Tibial artery (tissue), 4 donors: ENCODE measurements at regions not wholly inside any gene's neighbourhood (a gene's known extent, or its start where the extent isn't known, plus 50 kb on each side); places are given as distances from the start of the nearest gene placed in this dataset.
"Not testable (repeated sequence)": the region's sequence is repeated elsewhere in the genome, so short reads cannot be mapped to it uniquely, and the experiment has no call there.

ENCODE experiments used
- DNase-seq, 2 donors: peaks; one replicate each; pipeline ENCODE4 v3.0.0-alpha.2; 2019
- H3K27ac ChIP-seq, 2 donors: fragments of 200-600 bp; sonication (generic) in 1 of 2; 1 replicate in 1 of 2; 2 replicates in 1 of 2; pipeline ENCODE4 v1.5.1; 2018 to 2019; ENCODE audit warnings: mild to moderate bottlenecking in 1 of 2
- H3K27me3 ChIP-seq, 2 donors: fragments of 200-600 bp; sonication (generic) in 1 of 2; one replicate each; pipeline versions ENCODE4 v1.5.1 to v1.6.0; 2016 to 2019
- H3K36me3 ChIP-seq, 3 donors: fragments of 200-600 bp; sonication (generic) in 2 of 3; one replicate each; pipeline ENCODE4 v1.5.1; 2016 to 2019; ENCODE audit warnings: mild to moderate bottlenecking in 2 of 3
- H3K4me1 ChIP-seq, 4 donors: fragments of 200-600 bp; sonication (generic) in 2 of 4; 1 replicate in 3 of 4; 2 replicates in 1 of 4; pipeline ENCODE4 v1.5.1; 2016 to 2019
- H3K4me3 ChIP-seq, 2 donors: fragments of 200-600 bp; sonication (generic) in 1 of 2; 1 replicate in 1 of 2; 2 replicates in 1 of 2; pipeline ENCODE4 v1.5.1; 2018 to 2019; ENCODE audit warnings: mild to moderate bottlenecking in 2 of 2
- H3K9me3 ChIP-seq, 3 donors: fragments of 200-600 bp; sonication (generic) in 1 of 3; one replicate each; pipeline ENCODE4 v1.5.1; 2016 to 2019
- CTCF ChIP-seq, 2 experiments: fragments of 200-600 bp in 1 of 2; fragments of 450-650 bp in 1 of 2; IDR thresholded peaks; one replicate each; pipeline ENCODE4 v1.5.1; 2017 to 2019; ENCODE audit warnings: antibody characterized with exemption in 2 of 2, mild to moderate bottlenecking in 1 of 2, moderate library complexity in 1 of 2
- intact Hi-C: fragments of 100-400 bp; cut with DNase I; formaldehyde crosslinking; loops from one replicate; pipeline ENCODE4 v1.15.0; 2023; ENCODE audit warnings: low total_unique reads

- Histone ChIP-seq H3K27ac (no peak overlapping the region), H3K9me3 (no peaks in the 10 kb centered on the region), H3K27me3 (no peaks in the 10 kb centered on the region), H3K4me3 (no peak overlapping the region), H3K4me1 (no peaks in the 10 kb centered on the region), H3K36me3 (no peaks in the 10 kb centered on the region)
- no peak for DNase-seq
- intact Hi-C loops, result no loop called here
- no peak for TF ChIP-seq CTCF (IDR thresholded peaks at IDR 0.05)
Measured at GRCh38 chr3:74978684-74979083, 364.2 kb upstream of the CNTN3 start.

- DNase-seq, H3K9me3 ChIP-seq, H3K4me1 ChIP-seq, H3K4me3 ChIP-seq, H3K27ac ChIP-seq, intact Hi-C loops, H3K36me3 ChIP-seq, H3K27me3 ChIP-seq: not testable (repeated sequence)
Measured at GRCh38 chr3:74985028-74985904, 370.8 kb upstream of the CNTN3 start.

GRCh38 chr3:74988095-74988494 lies 373.6 kb upstream of the CNTN3 start:
- H3K27ac ChIP-seq, result no peak overlapping the region
- no peaks in the 10 kb centered on the region for H3K36me3 ChIP-seq
- peaks cover 0 to 5% (median 0%) of the 10 kb centered on the region in 3 donors for H3K9me3 ChIP-seq
- H3K4me1 ChIP-seq, result no peaks in the 10 kb centered on the region
- H3K27me3 ChIP-seq, result no peaks in the 10 kb centered on the region
- TF ChIP-seq CTCF (IDR thresholded peaks at IDR 0.05), result no peak
- intact Hi-C loops, result no loop called here
- DNase-seq, result no peak
- H3K4me3 ChIP-seq, result no peak overlapping the region

- Histone ChIP-seq H3K4me1 (no peaks in the 10 kb centered on the region), H3K27me3 (no peaks in the 10 kb centered on the region), H3K4me3 (no peak overlapping the region), H3K9me3 (no peaks in the 10 kb centered on the region), H3K27ac (no peak overlapping the region), H3K36me3 (no peaks in the 10 kb centered on the region)
- intact Hi-C loops, result no loop called here
- TF ChIP-seq CTCF (IDR thresholded peaks at IDR 0.05), result no peak
- DNase-seq, result no peak
Measured at GRCh38 chr3:74992898-74993297, 378.4 kb upstream of the CNTN3 start.

- H3K4me3 ChIP-seq, result no peak overlapping the region
- TF ChIP-seq CTCF (IDR thresholded peaks at IDR 0.05), result peak in 1 of 2 experiments; percentile 15
- DNase-seq, result no peak
Measured at GRCh38 chr3:75001330-75001729, 386.9 kb upstream of the CNTN3 start.

GRCh38 chr3:75012791-75013331 lies 398.4 kb upstream of the CNTN3 start:
- no peak for TF ChIP-seq CTCF (IDR thresholded peaks at IDR 0.05)
- DNase-seq, result no peak
- Histone ChIP-seq H3K27ac (no peak overlapping the region), H3K36me3 (no peaks in the 10 kb centered on the region), H3K4me3 (no peak overlapping the region), H3K4me1 (no peaks in the 10 kb centered on the region), H3K9me3 (no peaks in the 10 kb centered on the region), H3K27me3 (no peaks in the 10 kb centered on the region)
- intact Hi-C loops, result no loop called here

More at GRCh38 chr3:75001330-75001729, 386.9 kb upstream of the CNTN3 start:
- Histone ChIP-seq H3K4me1 (no peaks in the 10 kb centered on the region), H3K27ac (no peak overlapping the region), H3K9me3 (peaks cover 0 to 4% (median 0%) of the 10 kb centered on the region in 3 donors), H3K36me3 (no peaks in the 10 kb centered on the region), H3K27me3 (no peaks in the 10 kb centered on the region)
- intact Hi-C loops, result no loop called here
